NK-92 treated with Interleukin-12 subunit alpha and Interleukin-12 subunit beta, amount 100 ng/mL, for 24 hours (cell line): ENCODE measurements at regions not wholly inside any gene's neighbourhood (a gene's known extent, or its start where the extent isn't known, plus 50 kb on each side); places are given as distances from the start of the nearest gene placed in this dataset.

Experiments used
- DNase-seq: peaks from one replicate; lab custom pipeline; 2025; lab: John Stamatoyannopoulos, UW

- DNase-seq, result no peak
Observed at GRCh38 chr7:94054130-94054529, 50.0 kb upstream of the BET1 start.

- DNase-seq, result no peak
Observed at GRCh38 chr7:94055963-94056362, 51.8 kb upstream of the BET1 start.

- no peak for DNase-seq
Observed at GRCh38 chr7:94056796-94057207, 52.6 kb upstream of the BET1 start.

GRCh38 chr7:94057955-94058354, 53.8 kb upstream of the BET1 start:
- DNase-seq, result no peak

- peak; percentile 62 for DNase-seq
Observed at GRCh38 chr7:94059746-94060145, 55.6 kb upstream of the BET1 start.

GRCh38 chr7:94060752-94061151, 56.6 kb upstream of the BET1 start:
- DNase-seq, result peak; percentile 30

GRCh38 chr7:94061326-94061725, 57.2 kb upstream of the BET1 start:
- DNase-seq, result no peak

- no peak for DNase-seq
Observed at GRCh38 chr7:94062372-94062771, 58.2 kb upstream of the BET1 start.

GRCh38 chr7:94064541-94065191, 60.5 kb upstream of the BET1 start:
- no peak for DNase-seq

- no peak for DNase-seq
Observed at GRCh38 chr7:94067047-94067446, 62.9 kb upstream of the BET1 start.

- no peak for DNase-seq
Observed at GRCh38 chr7:94067506-94067905, 63.4 kb upstream of the BET1 start.

- no peak for DNase-seq
Observed at GRCh38 chr7:94069162-94069739, 65.1 kb upstream of the BET1 start.

GRCh38 chr7:94080551-94080950, 76.4 kb upstream of the BET1 start:
- DNase-seq, result no peak

GRCh38 chr7:94082126-94082525, 78.0 kb upstream of the BET1 start:
- DNase-seq, result no peak

GRCh38 chr7:94087664-94088352, 83.7 kb upstream of the BET1 start:
- no peak for DNase-seq

GRCh38 chr7:94088560-94088959, 84.4 kb upstream of the BET1 start:
- DNase-seq, result no peak

GRCh38 chr7:94089806-94090205, 85.7 kb upstream of the BET1 start:
- no peak for DNase-seq

GRCh38 chr7:94092980-94093379, 88.8 kb upstream of the BET1 start:
- DNase-seq, result no peak

GRCh38 chr7:94094298-94094697, 90.1 kb upstream of the BET1 start:
- DNase-seq, result no peak

GRCh38 chr7:94095316-94096009, 91.3 kb upstream of the BET1 start:
- no peak for DNase-seq

GRCh38 chr7:94099679-94100078, 95.5 kb upstream of the BET1 start:
- no peak for DNase-seq

GRCh38 chr7:94100723-94101345, 96.7 kb upstream of the BET1 start:
- no peak for DNase-seq
